Lower lobe of right lung (tissue), 2 donors: ENCODE measurements at regions not wholly inside any gene's neighbourhood (a gene's known extent, or its start where the extent isn't known, plus 50 kb on each side); places are given as distances from the start of the nearest gene placed in this dataset.

Source experiments
- ATAC-seq, 2 donors: fragments of 200-7000 bp; cut with Tn5 transposase; one replicate each; pipeline ENCODE4 v1.9.1; 2020 to 2022; ENCODE audit warnings: mild to moderate bottlenecking in 2 of 2, moderate library complexity in 2 of 2
- DNase-seq: peaks from one replicate; pipeline ENCODE4 v3.0.0-alpha.2; 2020
- H3K27ac ChIP-seq: fragments of 200-600 bp; one replicate; pipeline ENCODE4 v1.8.0; 2022
- H3K27me3 ChIP-seq: fragments of 200-600 bp; one replicate; pipeline ENCODE4 v1.8.0; 2022; ENCODE audit warnings: low read depth
- H3K36me3 ChIP-seq: fragments of 200-600 bp; one replicate; pipeline ENCODE4 v1.8.0; 2022; ENCODE audit warnings: mild to moderate bottlenecking
- H3K4me1 ChIP-seq: fragments of 200-600 bp; one replicate; pipeline ENCODE4 v1.8.0; 2022
- H3K4me3 ChIP-seq: fragments of 200-600 bp; one replicate; pipeline ENCODE4 v1.8.0; 2022; ENCODE audit warnings: mild to moderate bottlenecking
- H3K9me3 ChIP-seq: fragments of 200-600 bp; one replicate; pipeline ENCODE4 v1.8.0; 2022
- CTCF ChIP-seq: fragments of 200-600 bp; IDR thresholded peaks from one replicate; pipeline ENCODE4 v1.8.0; 2022; ENCODE audit warnings: antibody characterized with exemption, mild to moderate bottlenecking
- intact Hi-C: fragments of 100-400 bp; cut with DNase I; formaldehyde crosslinking; loops from one replicate; pipeline ENCODE4 v1.11.0; 2022
- donor health status: DM: no; HTN: yes; CAD: no; lungs with severe emphysema.

- H3K4me3 ChIP-seq = no peak overlapping the region
- intact Hi-C loops = no loop called here
- no peak for TF ChIP-seq CTCF
These were observed 87.1 kb upstream of the SLC66A3 start for GRCh38 chr2:11068079-11068741.

GRCh38 chr2:11068856-11069526 lies 86.3 kb upstream of the SLC66A3 start:
- DNase-seq = no peak
- intact Hi-C loops = no loop called here
- Histone ChIP-seq H3K36me3 (no peaks in the 10 kb centered on the region), H3K4me3 (no peak overlapping the region), H3K9me3 (no peaks in the 10 kb centered on the region), H3K27ac (no peak overlapping the region), H3K27me3 (peaks cover 4% of the 10 kb centered on the region), H3K4me1 (no peaks in the 10 kb centered on the region)
- TF ChIP-seq CTCF = no peak
- peak in 1 of 2 donors; percentile 7 for ATAC-seq

More at GRCh38 chr2:11068079-11068741, 87.1 kb upstream of the SLC66A3 start:
- Histone ChIP-seq H3K4me1 (no peaks in the 10 kb centered on the region), H3K27me3 (peaks cover 4% of the 10 kb centered on the region), H3K9me3 (no peaks in the 10 kb centered on the region), H3K27ac (no peak overlapping the region), H3K36me3 (no peaks in the 10 kb centered on the region)
- DNase-seq = no peak
- no peak for ATAC-seq

GRCh38 chr2:11069566-11070185 lies 85.6 kb upstream of the SLC66A3 start:
- intact Hi-C loops = no loop called here
- ATAC-seq (no peak), DNase-seq (no peak)
- H3K9me3 ChIP-seq = no peaks in the 10 kb centered on the region
- H3K27me3 ChIP-seq = peaks cover 4% of the 10 kb centered on the region
- TF ChIP-seq CTCF = no peak
- no peak overlapping the region for H3K27ac ChIP-seq
- H3K36me3 ChIP-seq = no peaks in the 10 kb centered on the region
- no peak overlapping the region for H3K4me3 ChIP-seq
- no peaks in the 10 kb centered on the region for H3K4me1 ChIP-seq

GRCh38 chr2:11071211-11071610 lies 84.1 kb upstream of the SLC66A3 start:
- ATAC-seq = peak; percentile 53 to 69
- peak; percentile 57 for DNase-seq
- Histone ChIP-seq H3K4me3 (no peak overlapping the region), H3K4me1 (no peaks in the 10 kb centered on the region), H3K27ac (no peak overlapping the region), H3K9me3 (no peaks in the 10 kb centered on the region), H3K27me3 (peaks cover 4% of the 10 kb centered on the region), H3K36me3 (no peaks in the 10 kb centered on the region)
- TF ChIP-seq CTCF = no peak
- intact Hi-C loops = no loop called here

GRCh38 chr2:11071939-11072338 lies 83.3 kb upstream of the SLC66A3 start:
- H3K4me3 ChIP-seq = no peak overlapping the region
- no peaks in the 10 kb centered on the region for H3K4me1 ChIP-seq
- TF ChIP-seq CTCF = no peak
- no peaks in the 10 kb centered on the region for H3K9me3 ChIP-seq
- no peaks in the 10 kb centered on the region for H3K36me3 ChIP-seq
- ATAC-seq (no peak), DNase-seq (no peak)
- H3K27ac ChIP-seq = no peak overlapping the region
- intact Hi-C loops = no loop called here
- H3K27me3 ChIP-seq = peaks cover 4% of the 10 kb centered on the region
